Tibial nerve (tissue), 4 donors: ENCODE measurements at regions not wholly inside any gene's neighbourhood (a gene's known extent, or its start where the extent isn't known, plus 50 kb on each side); places are given as distances from the start of the nearest gene placed in this dataset.

Experiments
- EP300 ChIP-seq, 2 donors: sonication (generic); formaldehyde crosslinking; IDR thresholded peaks; one replicate each; pipeline ENCODE4 v1.6.1; 2017; ENCODE audit warnings: antibody characterized with exemption in 2 of 2, mild to moderate bottlenecking in 1 of 2
- POLR2A ChIP-seq, 2 donors: fragments of 450-650 bp; IDR thresholded peaks; one replicate each; pipeline ENCODE4 v1.6.1; 2017; ENCODE audit warnings: antibody characterized with exemption in 2 of 2, mild to moderate bottlenecking in 2 of 2, moderate library complexity in 2 of 2
- TF ChIP-seq, protein P1 (sequence below), 5 experiments: fragments of 200-600 bp in 3 of 5; fragments of 450-650 bp in 2 of 5; sonication (generic) in 3 of 5; IDR thresholded peaks; one replicate each; pipeline ENCODE4 v1.5.1; 2016 to 2019; ENCODE audit warnings: antibody characterized with exemption in 5 of 5, mild to moderate bottlenecking in 3 of 5, moderate library complexity in 2 of 5

DNA sequence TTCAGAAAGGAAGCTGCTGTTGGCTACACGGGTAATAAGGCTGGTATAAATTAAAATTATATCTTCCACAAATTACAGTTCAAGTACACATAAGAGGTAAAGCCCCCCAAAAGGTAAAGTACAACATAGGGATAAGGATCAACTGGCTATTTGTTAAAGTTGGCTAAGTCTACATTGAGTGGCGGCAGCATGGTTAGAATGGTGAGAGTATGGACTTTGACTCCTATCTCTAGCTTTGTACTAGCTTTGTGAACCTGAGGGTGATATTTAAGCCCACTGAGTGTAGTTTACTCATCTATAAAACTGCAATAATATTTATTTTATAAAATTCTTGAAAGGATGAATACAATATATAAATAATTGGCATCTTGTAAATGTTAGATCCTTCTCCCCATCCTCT, 542.8 kb downstream of the DSC3 start:
- TF ChIP-seq EP300 (IDR thresholded peaks at IDR 0.05) (no peak), POLR2A (IDR thresholded peaks at IDR 0.05) (no peak)
- TF ChIP-seq, protein P1, sequence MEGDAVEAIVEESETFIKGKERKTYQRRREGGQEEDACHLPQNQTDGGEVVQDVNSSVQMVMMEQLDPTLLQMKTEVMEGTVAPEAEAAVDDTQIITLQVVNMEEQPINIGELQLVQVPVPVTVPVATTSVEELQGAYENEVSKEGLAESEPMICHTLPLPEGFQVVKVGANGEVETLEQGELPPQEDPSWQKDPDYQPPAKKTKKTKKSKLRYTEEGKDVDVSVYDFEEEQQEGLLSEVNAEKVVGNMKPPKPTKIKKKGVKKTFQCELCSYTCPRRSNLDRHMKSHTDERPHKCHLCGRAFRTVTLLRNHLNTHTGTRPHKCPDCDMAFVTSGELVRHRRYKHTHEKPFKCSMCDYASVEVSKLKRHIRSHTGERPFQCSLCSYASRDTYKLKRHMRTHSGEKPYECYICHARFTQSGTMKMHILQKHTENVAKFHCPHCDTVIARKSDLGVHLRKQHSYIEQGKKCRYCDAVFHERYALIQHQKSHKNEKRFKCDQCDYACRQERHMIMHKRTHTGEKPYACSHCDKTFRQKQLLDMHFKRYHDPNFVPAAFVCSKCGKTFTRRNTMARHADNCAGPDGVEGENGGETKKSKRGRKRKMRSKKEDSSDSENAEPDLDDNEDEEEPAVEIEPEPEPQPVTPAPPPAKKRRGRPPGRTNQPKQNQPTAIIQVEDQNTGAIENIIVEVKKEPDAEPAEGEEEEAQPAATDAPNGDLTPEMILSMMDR (IDR thresholded peaks at IDR 0.05), result no peak
